ENCODE measurements at regions not wholly inside any gene's neighbourhood (a gene's known extent, or its start where the extent isn't known, plus 50 kb on each side); places are given as distances from the start of the nearest gene placed in this dataset.
"Not testable (repeated sequence)": the region's sequence is repeated elsewhere in the genome, so short reads cannot be mapped to it uniquely, and the experiment has no call there.

- Histone ChIP-seq H3K9ac (ENCODE audit: insufficient read depth in 1 of 2, low read length in 2 of 2) (no peak overlapping the region), H3K36me3 (ENCODE audit: control insufficient read depth in 4 of 4, insufficient read depth in 4 of 4, low read length in 4 of 4) (no peaks in the 10 kb centered on the region), H3K27me3 (ENCODE audit: control insufficient read depth in 3 of 3, insufficient read depth in 3 of 3, low read length in 2 of 3) (no peaks in the 10 kb centered on the region), H3K4me3 (no peak overlapping the region), H3K9me3 (ENCODE audit: control insufficient read depth in 4 of 4, insufficient read depth in 3 of 4, low read length in 3 of 4) (peaks cover 0 to 1% (median 0%) of the 10 kb centered on the region in 4 donors), H3K4me1 (ENCODE audit: control insufficient read depth in 5 of 5, insufficient read depth in 5 of 5, low read length in 5 of 5) (no peaks in the 10 kb centered on the region), H3K27ac (ENCODE audit: low read depth in 1 of 2, low read length in 1 of 2) (no peak overlapping the region)
- DNase-seq = no peak
- 49 to 73% methylated on average over 2 of the region's 2 CpGs for WGBS, 2 donors
- ATAC-seq (ENCODE audit: insufficient read depth, low FRiP score) = no peak
- no peak for TF ChIP-seq CTCF (IDR thresholded peaks at IDR 0.05; ENCODE audit: control extremely low read depth, extremely low read depth)
Measured at GRCh38 chr21:20902511-20902910, 95.7 kb upstream of the NCAM2 start.

DNA sequence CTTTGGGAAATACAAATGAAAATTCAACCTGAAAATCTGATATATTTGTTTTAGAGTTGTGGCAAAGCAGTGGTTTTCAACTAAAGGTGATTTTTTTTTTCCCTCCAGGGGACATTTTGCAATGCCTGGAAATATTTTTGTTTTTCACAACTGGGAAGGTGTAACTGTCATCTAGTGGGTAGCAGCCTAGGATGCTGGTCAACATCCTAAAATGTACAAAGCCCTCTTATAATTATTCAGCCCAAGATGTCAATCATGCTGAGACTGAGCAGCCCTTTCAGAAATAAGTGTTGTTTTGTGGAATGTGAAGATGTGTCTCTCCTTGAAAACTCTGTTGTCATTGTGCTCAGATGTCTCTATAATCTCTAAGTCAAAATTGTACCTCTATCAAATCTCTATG, 95.2 kb upstream of the NCAM2 start:
- Histone ChIP-seq H3K27me3 (ENCODE audit: control insufficient read depth in 3 of 3, insufficient read depth in 3 of 3, low read length in 2 of 3) (no peaks in the 10 kb centered on the region), H3K4me1 (ENCODE audit: control insufficient read depth in 5 of 5, insufficient read depth in 5 of 5, low read length in 5 of 5) (no peaks in the 10 kb centered on the region), H3K9me3 (ENCODE audit: control insufficient read depth in 4 of 4, insufficient read depth in 3 of 4, low read length in 3 of 4) (peaks cover 0 to 1% (median 0%) of the 10 kb centered on the region in 4 donors), H3K4me3 (no peak overlapping the region), H3K27ac (ENCODE audit: low read depth in 1 of 2, low read length in 1 of 2) (no peak overlapping the region), H3K36me3 (ENCODE audit: control insufficient read depth in 4 of 4, insufficient read depth in 4 of 4, low read length in 4 of 4) (no peaks in the 10 kb centered on the region), H3K9ac (ENCODE audit: insufficient read depth in 1 of 2, low read length in 2 of 2) (no peak overlapping the region)
- no peak for DNase-seq
- TF ChIP-seq CTCF (IDR thresholded peaks at IDR 0.05; ENCODE audit: control extremely low read depth, extremely low read depth) = no peak
- no peak for ATAC-seq (ENCODE audit: insufficient read depth, low FRiP score)

DNA sequence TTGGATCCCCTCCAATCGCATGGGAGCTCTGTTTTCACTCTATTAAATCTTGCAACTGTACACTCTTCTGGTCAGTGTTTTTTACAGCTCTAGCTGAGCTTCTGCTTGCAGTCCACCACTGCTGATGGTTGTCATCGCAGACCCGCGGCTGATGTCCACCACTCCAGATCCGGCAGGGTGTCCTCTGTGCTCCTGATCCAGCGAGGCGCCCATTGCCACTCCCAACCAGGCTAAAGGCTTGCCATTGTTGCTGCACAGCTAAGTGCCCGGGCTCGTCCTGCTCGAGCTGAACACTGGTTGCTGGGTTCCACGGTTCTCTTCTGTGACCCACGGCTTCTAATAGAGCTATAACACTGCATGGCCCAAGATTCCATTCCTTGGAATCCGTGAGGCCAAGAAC, 70.7 kb upstream of the NCAM2 start:
- H3K27ac ChIP-seq (ENCODE audit: low read depth in 1 of 2, low read length in 1 of 2); DNase-seq; H3K36me3 ChIP-seq (ENCODE audit: control insufficient read depth in 4 of 4, insufficient read depth in 4 of 4, low read length in 4 of 4); H3K27me3 ChIP-seq (ENCODE audit: control insufficient read depth in 3 of 3, insufficient read depth in 3 of 3, low read length in 2 of 3); H3K4me3 ChIP-seq; H3K4me1 ChIP-seq (ENCODE audit: control insufficient read depth in 5 of 5, insufficient read depth in 5 of 5, low read length in 5 of 5); ATAC-seq (ENCODE audit: insufficient read depth, low FRiP score); H3K9me3 ChIP-seq (ENCODE audit: control insufficient read depth in 4 of 4, insufficient read depth in 3 of 4, low read length in 3 of 4); H3K9ac ChIP-seq (ENCODE audit: insufficient read depth in 1 of 2, low read length in 2 of 2): not testable (repeated sequence)
- 89 to 91% methylated on average over 13 of the region's 13 CpGs for WGBS, 2 donors

- Histone ChIP-seq H3K27ac (ENCODE audit: low read depth in 1 of 2, low read length in 1 of 2) (no peak overlapping the region), H3K9me3 (ENCODE audit: control insufficient read depth in 4 of 4, insufficient read depth in 3 of 4, low read length in 3 of 4) (no peaks in the 10 kb centered on the region), H3K4me3 (no peak overlapping the region), H3K4me1 (ENCODE audit: control insufficient read depth in 5 of 5, insufficient read depth in 5 of 5, low read length in 5 of 5) (no peaks in the 10 kb centered on the region), H3K9ac (ENCODE audit: insufficient read depth in 1 of 2, low read length in 2 of 2) (no peak overlapping the region), H3K36me3 (ENCODE audit: control insufficient read depth in 4 of 4, insufficient read depth in 4 of 4, low read length in 4 of 4) (no peaks in the 10 kb centered on the region), H3K27me3 (ENCODE audit: control insufficient read depth in 3 of 3, insufficient read depth in 3 of 3, low read length in 2 of 3) (no peaks in the 10 kb centered on the region)
- DNase-seq (no peak), ATAC-seq (ENCODE audit: insufficient read depth, low FRiP score) (no peak)
- 78 to 81% methylated on average over 1 of the region's 1 CpG for whole genome bisulfite sequencing, 2 donors
- TF ChIP-seq CTCF (IDR thresholded peaks at IDR 0.05; ENCODE audit: control extremely low read depth, extremely low read depth) = no peak
Measured at GRCh38 chr21:20942523-20942922, 55.7 kb upstream of the NCAM2 start.

Measured in lung (tissue), 11 donors.